ENCODE measurements at regions not wholly inside any gene's neighbourhood (a gene's known extent, or its start where the extent isn't known, plus 50 kb on each side); places are given as distances from the start of the nearest gene placed in this dataset.

DNA sequence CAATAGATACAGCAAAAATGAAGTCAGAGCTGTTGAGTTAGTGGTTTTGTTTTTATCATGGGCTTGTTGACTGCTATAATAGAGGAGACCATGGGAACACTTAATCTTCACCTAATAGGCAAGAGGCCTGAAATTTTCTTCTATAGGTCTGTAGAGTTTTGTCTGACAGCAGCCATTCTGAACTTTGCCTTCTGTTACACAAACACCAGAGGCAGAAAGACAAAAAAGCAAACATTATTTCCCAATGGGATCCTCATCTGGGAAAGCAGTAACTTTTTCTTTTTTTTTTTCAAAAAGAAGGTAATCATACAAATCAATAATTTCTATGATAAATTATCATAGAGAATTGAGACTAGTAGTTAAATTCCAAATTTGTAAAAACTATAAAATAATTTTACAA, 494.1 kb downstream of the TOX3 start:
- DNase-seq (ENCODE audit: low read depth in 2 of 2): no peak

DNA sequence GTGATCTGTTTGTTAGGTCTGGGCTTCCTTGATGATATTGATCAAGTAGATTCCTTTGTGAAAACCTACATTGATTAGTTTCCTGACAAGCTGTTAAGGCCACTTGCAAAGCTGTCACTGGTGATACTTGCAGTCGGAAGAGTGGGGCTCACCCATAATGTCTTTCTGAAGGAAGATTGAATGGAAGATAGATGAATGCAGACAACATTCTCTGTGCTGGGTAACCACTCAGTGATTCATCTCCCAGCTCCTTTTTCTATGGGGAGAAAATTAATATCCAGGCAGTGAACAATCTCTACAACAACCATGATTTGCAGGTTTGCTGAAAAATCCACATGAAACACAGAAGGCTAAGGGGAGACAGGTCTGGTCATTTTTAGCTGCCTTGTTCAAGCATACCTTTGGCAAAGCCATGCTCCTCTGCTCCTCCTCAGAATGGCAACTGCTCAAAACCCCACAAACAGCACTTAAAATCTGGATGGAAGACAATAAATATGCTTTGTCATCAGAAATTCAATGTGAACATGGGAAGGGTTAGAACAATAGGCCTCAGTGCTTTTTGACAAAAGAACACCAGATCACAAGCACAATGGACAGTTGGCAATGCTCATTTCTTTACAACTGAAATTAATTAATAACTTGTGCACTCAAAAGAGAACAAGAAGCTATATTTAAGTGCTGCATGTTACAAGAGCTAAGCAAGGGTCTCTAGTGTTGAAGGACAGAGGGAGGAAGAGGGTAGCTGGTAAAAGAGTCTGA, 495.4 kb downstream of the TOX3 start:
- no peak for DNase-seq (ENCODE audit: low read depth in 2 of 2)

DNA sequence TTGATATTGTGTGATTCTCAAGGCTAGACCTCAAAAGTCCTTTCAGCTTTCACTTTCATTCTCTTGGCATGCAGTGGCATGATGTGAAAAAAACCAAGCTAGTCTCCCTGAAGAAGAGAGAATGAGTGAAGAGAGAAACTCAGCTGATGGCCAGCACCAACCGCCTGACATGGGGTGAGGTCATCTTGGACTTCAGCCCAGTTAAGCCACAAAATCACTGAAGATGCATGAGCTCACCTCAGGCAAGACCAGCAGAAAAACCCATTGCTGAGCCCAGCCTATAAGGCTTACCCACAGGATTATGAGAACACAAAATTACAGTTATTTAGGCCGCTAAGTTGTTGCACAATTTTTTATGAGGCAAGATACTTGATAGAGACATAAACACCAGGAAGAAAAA, 496.5 kb downstream of the TOX3 start:
- DNase-seq (ENCODE audit: low read depth in 2 of 2): no peak

GRCh38 chr16:52035436-52035835, 511.5 kb downstream of the TOX3 start:
- DNase-seq (ENCODE audit: low read depth in 2 of 2): no peak

GRCh38 chr16:52034830-52035229, 512.1 kb downstream of the TOX3 start:
- no peak for DNase-seq (ENCODE audit: low read depth in 2 of 2)

- DNase-seq (ENCODE audit: low read depth in 2 of 2): no peak
These were observed 513.0 kb downstream of the TOX3 start for GRCh38 chr16:52033992-52034391.

- DNase-seq (ENCODE audit: low read depth in 2 of 2): no peak
These were observed 524.0 kb downstream of the TOX3 start for GRCh38 chr16:52022980-52023379.

DNA sequence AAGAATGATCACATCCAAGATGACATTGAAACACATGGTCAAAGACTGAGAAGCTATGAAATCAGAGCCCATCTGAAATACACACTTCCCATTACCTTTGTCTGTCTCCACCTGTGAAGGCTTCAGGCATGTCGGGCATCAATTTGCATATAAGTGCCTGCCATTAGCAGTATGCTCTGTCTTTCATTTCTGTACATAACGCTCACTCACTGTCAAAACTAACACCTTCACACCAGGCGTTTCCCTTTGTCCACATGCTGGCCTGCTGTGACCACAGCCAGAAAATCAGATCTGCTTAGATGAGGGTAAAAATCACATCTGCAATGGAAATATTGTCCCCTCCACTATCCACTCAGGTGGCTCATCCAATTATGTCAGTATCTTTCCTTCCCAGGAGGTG, 524.8 kb downstream of the TOX3 start:
- no peak for DNase-seq (ENCODE audit: low read depth in 2 of 2)

- no peak for DNase-seq (ENCODE audit: low read depth in 2 of 2)
These were observed 530.6 kb downstream of the TOX3 start for GRCh38 chr16:52016387-52016786.

- DNase-seq (ENCODE audit: low read depth in 2 of 2): no peak
These were observed 541.4 kb downstream of the TOX3 start for GRCh38 chr16:52005551-52005950.

- DNase-seq (ENCODE audit: low read depth in 2 of 2): no peak
These were observed 542.6 kb downstream of the TOX3 start for GRCh38 chr16:52004343-52004742.

GRCh38 chr16:52002026-52002425, 544.9 kb downstream of the TOX3 start:
- DNase-seq (ENCODE audit: low read depth in 2 of 2): no peak

- no peak for DNase-seq (ENCODE audit: low read depth in 2 of 2)
These were observed 550.4 kb downstream of the TOX3 start for GRCh38 chr16:51996516-51996915.

DNA sequence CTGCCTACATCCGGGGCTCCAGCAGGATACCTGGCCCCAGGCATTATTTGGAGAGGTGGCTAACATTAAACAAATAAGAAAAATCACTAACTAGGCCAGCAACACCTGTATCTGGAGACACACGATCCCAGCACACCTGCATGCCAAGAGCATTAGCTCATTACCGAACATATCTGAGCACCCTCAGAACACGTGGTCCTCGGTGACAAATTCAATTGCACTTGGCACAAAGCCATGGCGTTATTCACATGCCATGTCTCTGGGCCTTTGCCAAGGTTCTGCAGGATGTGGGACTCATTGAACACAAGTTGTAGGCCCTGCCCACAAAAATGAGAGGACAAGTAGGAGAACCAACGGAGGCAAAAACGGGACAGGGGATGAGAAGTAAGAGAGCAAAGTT, 552.3 kb downstream of the TOX3 start:
- no peak for DNase-seq (ENCODE audit: low read depth in 2 of 2)

DNA sequence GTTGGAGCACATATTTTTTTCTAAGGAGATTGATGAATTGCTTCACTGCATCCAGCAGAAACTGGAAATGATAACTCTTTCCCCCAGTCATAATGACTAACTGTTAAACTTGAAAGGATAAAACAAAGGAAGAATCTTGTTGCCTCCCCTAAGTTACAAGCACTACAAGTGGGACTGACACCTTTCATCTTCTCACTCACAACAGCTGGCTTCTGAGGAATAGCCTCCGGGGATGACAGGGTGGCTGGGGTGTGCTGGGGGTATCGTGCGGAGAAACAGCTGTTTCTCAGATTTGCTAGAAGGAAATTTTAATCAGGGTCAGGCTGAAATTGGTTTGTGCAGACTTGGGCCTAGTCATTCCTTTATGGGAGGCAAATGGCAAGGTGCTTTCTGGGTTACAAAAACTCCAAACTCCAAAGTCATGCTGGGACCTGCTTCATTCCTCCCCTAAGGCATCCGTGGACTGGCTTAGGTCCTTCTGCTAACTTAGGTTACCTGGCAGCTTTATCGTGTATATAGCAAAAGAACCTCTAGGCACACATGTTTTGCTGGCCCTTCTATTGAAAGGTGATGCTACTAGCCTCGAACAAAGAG, 557.2 kb downstream of the TOX3 start:
- DNase-seq (ENCODE audit: low read depth in 2 of 2): no peak

DNA sequence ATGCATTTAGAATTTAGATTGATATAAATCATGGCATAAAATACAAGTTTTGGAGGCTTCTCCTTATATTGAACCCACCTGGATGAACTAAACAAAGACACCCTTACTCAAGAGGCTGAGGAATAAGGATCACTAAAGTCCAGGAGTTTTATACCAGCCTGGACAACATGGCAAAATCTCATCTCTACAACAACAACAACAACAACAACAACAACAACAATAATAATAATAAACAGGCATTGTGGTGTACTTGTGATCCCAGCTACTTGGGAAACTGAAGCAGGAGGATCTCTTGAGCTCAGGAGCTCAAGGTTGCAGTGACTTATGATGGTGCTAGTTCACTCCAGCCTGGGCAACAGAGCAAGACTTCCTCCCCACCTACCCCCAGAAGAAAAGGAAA, 558.0 kb downstream of the TOX3 start:
- DNase-seq (ENCODE audit: low read depth in 2 of 2): no peak

- no peak for DNase-seq (ENCODE audit: low read depth in 2 of 2)
These were observed 559.4 kb downstream of the TOX3 start for GRCh38 chr16:51987519-51987918.

DNA sequence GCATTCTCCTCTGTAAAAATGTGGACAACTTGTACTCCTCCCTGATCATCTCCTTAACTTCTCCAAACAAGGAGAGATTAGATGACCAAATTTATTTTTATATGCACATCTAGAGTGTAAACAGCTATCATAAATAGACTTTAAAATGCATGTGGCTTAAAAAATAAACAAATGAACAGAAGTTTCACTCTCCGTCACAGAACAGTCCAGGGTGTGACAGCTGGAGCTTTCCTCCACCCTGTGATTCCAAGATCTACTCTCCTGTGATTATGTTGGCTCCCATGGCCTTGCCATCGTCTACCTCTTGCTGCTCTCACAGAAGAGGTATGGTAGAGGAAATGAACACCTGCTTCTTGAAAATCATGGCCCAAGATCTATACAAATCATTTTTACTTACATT, 560.2 kb downstream of the TOX3 start:
- no peak for DNase-seq (ENCODE audit: low read depth in 2 of 2)

DNA sequence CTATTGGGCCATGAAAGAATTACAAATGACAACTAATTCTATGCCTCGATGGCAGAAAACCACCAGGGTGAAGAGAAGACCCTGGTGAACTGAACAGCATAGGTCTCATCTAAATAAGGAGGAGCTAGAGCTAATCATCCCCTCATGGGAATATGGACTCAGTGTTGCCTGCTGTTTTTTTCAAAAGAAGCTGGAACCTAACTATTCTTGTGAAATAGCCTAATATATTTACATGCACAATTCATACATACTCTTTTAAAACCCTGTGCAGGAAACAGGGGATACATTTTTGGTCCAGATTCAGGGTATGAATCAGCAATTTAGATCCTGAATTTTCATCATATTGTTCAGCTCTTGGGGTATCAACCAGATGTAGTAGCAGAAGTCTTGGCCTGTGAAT, 560.6 kb downstream of the TOX3 start:
- DNase-seq (ENCODE audit: low read depth in 2 of 2): no peak

DNA sequence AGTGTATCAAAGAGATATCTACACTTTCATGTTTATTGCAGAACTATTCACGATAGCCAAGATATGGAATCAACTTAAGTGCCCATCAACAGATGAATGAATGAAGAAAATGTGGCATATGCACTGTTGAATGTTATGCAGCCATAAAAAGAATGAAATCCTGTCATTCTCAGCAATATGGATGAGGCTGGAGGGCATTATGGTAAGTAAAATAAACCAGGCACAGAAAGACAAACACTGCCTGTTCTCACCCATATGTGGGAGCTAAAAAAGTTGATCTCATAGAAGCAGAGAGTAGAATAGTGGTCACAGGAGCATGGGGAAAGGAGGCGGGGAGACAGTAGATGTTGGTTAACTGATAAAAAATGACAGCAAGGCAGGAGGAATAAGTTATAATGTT, 561.8 kb downstream of the TOX3 start:
- no peak for DNase-seq (ENCODE audit: low read depth in 2 of 2)

- no peak for DNase-seq (ENCODE audit: low read depth in 2 of 2)
These were observed 562.5 kb downstream of the TOX3 start for GRCh38 chr16:51984395-51984794.

- peak in 1 of 2 donors; percentile 10 for DNase-seq (ENCODE audit: low read depth in 2 of 2)
These were observed 563.9 kb downstream of the TOX3 start for GRCh38 chr16:51982715-51983680.

DNA sequence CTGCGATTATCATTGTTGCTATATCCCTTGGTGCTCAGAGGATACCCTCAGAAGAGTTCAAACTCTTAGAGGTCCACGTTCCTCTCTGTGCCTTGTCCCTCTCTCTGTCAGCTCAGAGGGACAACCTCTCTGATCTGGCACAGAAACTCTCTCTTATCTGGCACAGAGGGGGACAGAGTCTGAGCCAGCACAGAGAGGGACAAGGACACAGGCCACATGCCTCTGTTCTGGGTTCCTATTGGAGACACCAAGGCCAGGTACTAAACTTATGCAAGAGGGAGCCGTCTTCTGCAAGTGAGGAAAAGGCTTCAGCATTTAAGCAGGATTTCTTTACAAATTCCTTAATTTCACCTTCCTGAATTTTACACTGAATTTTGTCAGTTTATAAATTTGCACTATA, 565.2 kb downstream of the TOX3 start:
- no peak for DNase-seq (ENCODE audit: low read depth in 2 of 2)
